ENCODE measurements at regions not wholly inside any gene's neighbourhood (a gene's known extent, or its start where the extent isn't known, plus 50 kb on each side); places are given as distances from the start of the nearest gene placed in this dataset.

GRCh38 chr3:163018664-163019063, 1522.1 kb downstream of the OTOL1 start:
- H3K9ac ChIP-seq, result no peak overlapping the region
- H3K4me2 ChIP-seq (ENCODE audit: low read length), result no peak overlapping the region
- no peak overlapping the region for H3K4me3 ChIP-seq (ENCODE audit: low read depth, low read length)
- H2AFZ ChIP-seq, result no peak overlapping the region
- no peaks in the 10 kb centered on the region for H3K4me1 ChIP-seq
- TF ChIP-seq, protein P1, sequence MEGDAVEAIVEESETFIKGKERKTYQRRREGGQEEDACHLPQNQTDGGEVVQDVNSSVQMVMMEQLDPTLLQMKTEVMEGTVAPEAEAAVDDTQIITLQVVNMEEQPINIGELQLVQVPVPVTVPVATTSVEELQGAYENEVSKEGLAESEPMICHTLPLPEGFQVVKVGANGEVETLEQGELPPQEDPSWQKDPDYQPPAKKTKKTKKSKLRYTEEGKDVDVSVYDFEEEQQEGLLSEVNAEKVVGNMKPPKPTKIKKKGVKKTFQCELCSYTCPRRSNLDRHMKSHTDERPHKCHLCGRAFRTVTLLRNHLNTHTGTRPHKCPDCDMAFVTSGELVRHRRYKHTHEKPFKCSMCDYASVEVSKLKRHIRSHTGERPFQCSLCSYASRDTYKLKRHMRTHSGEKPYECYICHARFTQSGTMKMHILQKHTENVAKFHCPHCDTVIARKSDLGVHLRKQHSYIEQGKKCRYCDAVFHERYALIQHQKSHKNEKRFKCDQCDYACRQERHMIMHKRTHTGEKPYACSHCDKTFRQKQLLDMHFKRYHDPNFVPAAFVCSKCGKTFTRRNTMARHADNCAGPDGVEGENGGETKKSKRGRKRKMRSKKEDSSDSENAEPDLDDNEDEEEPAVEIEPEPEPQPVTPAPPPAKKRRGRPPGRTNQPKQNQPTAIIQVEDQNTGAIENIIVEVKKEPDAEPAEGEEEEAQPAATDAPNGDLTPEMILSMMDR (IDR thresholded peaks at IDR 0.05), result no peak
- no peaks in the 10 kb centered on the region for H3K79me2 ChIP-seq
- H3K36me3 ChIP-seq (ENCODE audit: control insufficient read depth, insufficient read depth, low read length), result no peaks in the 10 kb centered on the region
- no peaks in the 10 kb centered on the region for H3K9me3 ChIP-seq (ENCODE audit: control insufficient read depth, low read length)
- no peaks in the 10 kb centered on the region for H3K27me3 ChIP-seq (ENCODE audit: control insufficient read depth, insufficient read depth, low read length)
- no peak overlapping the region for H3K27ac ChIP-seq

GRCh38 chr3:163019260-163019659, 1522.7 kb downstream of the OTOL1 start:
- TF ChIP-seq, protein P1 (IDR thresholded peaks at IDR 0.05), result no peak

DNA sequence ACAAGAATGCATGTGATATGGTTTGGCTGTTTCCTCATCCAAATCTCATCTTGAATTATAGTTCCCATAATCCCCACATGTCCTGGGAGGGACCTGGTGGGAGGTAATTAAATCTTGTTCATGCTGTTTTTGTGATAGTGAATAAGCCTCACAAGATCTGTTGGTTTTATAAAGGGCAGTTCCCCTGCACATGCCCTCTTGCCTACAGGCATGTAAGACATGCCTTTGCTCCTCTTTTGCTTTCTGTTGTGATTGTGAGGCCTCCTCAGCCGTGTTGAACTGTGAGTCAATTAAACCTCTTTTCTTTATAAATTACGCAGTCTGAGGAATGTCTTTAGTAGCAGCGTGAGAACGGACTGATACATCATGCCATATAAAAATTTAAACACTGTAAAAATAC, 1537.0 kb downstream of the OTOL1 start:
- no peak overlapping the region for H2AFZ ChIP-seq
- no peaks in the 10 kb centered on the region for H3K36me3 ChIP-seq (ENCODE audit: control insufficient read depth, insufficient read depth, low read length)
- TF ChIP-seq, protein P1 (IDR thresholded peaks at IDR 0.05), result no peak
- no peak overlapping the region for H3K4me3 ChIP-seq (ENCODE audit: low read depth, low read length)
- no peaks in the 10 kb centered on the region for H3K27me3 ChIP-seq (ENCODE audit: control insufficient read depth, insufficient read depth, low read length)
- no peaks in the 10 kb centered on the region for H3K9me3 ChIP-seq (ENCODE audit: control insufficient read depth, low read length)
- no peak overlapping the region for H3K9ac ChIP-seq
- no peak overlapping the region for H3K4me2 ChIP-seq (ENCODE audit: low read length)
- H3K4me1 ChIP-seq, result no peaks in the 10 kb centered on the region
- H3K79me2 ChIP-seq, result no peaks in the 10 kb centered on the region
- H3K27ac ChIP-seq, result no peak overlapping the region

More at GRCh38 chr3:163019260-163019659, 1522.7 kb downstream of the OTOL1 start:
- H3K4me3 ChIP-seq (ENCODE audit: low read depth, low read length), result no peak overlapping the region
- H3K36me3 ChIP-seq (ENCODE audit: control insufficient read depth, insufficient read depth, low read length), result no peaks in the 10 kb centered on the region
- H3K9me3 ChIP-seq (ENCODE audit: control insufficient read depth, low read length), result no peaks in the 10 kb centered on the region
- H3K27ac ChIP-seq, result no peak overlapping the region
- no peaks in the 10 kb centered on the region for H3K27me3 ChIP-seq (ENCODE audit: control insufficient read depth, insufficient read depth, low read length)
- H3K79me2 ChIP-seq, result no peaks in the 10 kb centered on the region
- no peak overlapping the region for H3K9ac ChIP-seq
- H3K4me1 ChIP-seq, result no peaks in the 10 kb centered on the region
- H3K4me2 ChIP-seq (ENCODE audit: low read length), result no peak overlapping the region
- H2AFZ ChIP-seq, result no peak overlapping the region

DNA sequence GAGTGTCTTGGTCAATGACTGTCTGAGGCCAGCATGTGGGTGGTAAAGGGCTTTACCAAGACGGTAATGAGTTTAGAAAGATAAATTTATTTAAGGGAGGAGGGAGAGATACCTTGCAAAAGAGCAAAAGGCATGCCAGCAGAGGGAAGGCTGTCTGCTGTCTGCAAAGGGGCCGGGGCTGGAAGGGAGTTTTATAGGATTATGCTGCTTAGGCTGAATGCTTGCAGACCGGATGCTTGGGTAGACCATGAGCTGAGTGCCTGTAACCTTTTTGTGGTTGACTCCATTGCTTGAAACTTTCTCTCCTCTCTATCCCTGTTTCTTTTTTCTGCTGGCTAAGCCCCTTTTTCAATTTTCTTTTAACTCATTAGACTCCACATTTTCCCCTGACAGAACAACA, 1543.0 kb downstream of the OTOL1 start:
- peaks cover 4% of the 10 kb centered on the region for H3K9me3 ChIP-seq (ENCODE audit: control insufficient read depth, low read length)
- no peak overlapping the region for H2AFZ ChIP-seq
- H3K27ac ChIP-seq, result no peak overlapping the region
- H3K4me3 ChIP-seq (ENCODE audit: low read depth, low read length), result no peak overlapping the region
- H3K27me3 ChIP-seq (ENCODE audit: control insufficient read depth, insufficient read depth, low read length), result no peaks in the 10 kb centered on the region
- no peaks in the 10 kb centered on the region for H3K36me3 ChIP-seq (ENCODE audit: control insufficient read depth, insufficient read depth, low read length)
- no peaks in the 10 kb centered on the region for H3K79me2 ChIP-seq
- TF ChIP-seq, protein P1 (IDR thresholded peaks at IDR 0.05), result no peak
- H3K4me1 ChIP-seq, result no peaks in the 10 kb centered on the region
- no peak overlapping the region for H3K4me2 ChIP-seq (ENCODE audit: low read length)
- no peak overlapping the region for H3K9ac ChIP-seq

DNA sequence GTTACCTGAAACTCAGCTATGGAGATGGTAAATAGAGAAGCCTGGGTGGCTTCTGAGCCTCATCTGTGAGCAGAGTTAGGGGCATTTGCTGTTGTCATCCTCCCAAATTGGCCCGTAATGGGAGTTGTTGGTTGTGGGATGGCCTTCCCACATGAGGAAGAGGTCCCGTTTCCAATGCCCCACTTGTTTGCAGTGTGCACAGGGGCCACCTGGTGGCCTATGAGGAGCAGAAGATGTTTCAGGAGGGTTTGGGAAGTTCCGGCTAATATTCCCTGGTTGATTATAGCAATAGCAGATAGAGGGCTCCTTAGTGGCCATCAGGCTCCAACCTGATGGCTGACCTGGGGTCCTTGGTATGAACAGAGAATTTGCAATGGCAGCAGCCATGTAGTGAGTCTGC, 1546.5 kb downstream of the OTOL1 start:
- no peak overlapping the region for H3K4me2 ChIP-seq (ENCODE audit: low read length)
- H3K4me3 ChIP-seq (ENCODE audit: low read depth, low read length), result no peak overlapping the region
- no peak overlapping the region for H3K9ac ChIP-seq
- peaks cover 4% of the 10 kb centered on the region for H3K9me3 ChIP-seq (ENCODE audit: control insufficient read depth, low read length)
- TF ChIP-seq, protein P1 (IDR thresholded peaks at IDR 0.05), result no peak
- H3K27ac ChIP-seq, result no peak overlapping the region
- no peaks in the 10 kb centered on the region for H3K27me3 ChIP-seq (ENCODE audit: control insufficient read depth, insufficient read depth, low read length)
- H3K36me3 ChIP-seq (ENCODE audit: control insufficient read depth, insufficient read depth, low read length), result no peaks in the 10 kb centered on the region
- no peaks in the 10 kb centered on the region for H3K79me2 ChIP-seq
- no peak overlapping the region for H2AFZ ChIP-seq
- no peaks in the 10 kb centered on the region for H3K4me1 ChIP-seq

Data from parathyroid adenoma (tissue), 2 donors.